K562 (cell line): ENCODE measurements at regions not wholly inside any gene's neighbourhood (a gene's known extent, or its start where the extent isn't known, plus 50 kb on each side); places are given as distances from the start of the nearest gene placed in this dataset.

Experiments
- DNMT1 ChIP-seq: fragments of 450-650 bp; IDR thresholded peaks from 2 replicates; pipeline ENCODE4 v1.6.1; 2016; ENCODE audit warnings: antibody characterized with exemption, mild to moderate bottlenecking
- MBD2 ChIP-seq: sonication (generic); IDR thresholded peaks from 2 replicates; pipeline ENCODE4 v1.6.1; 2016; ENCODE audit warnings: low read depth, borderline replicate concordance
- NEUROD1 ChIP-seq: fragments of 150-350 bp; IDR thresholded peaks from 2 replicates; pipeline ENCODE4 v1.6.1; 2014; ENCODE audit warnings: borderline replicate concordance, low read length, low read depth; ENCODE audit not compliant: partially characterized antibody
- ZBTB11 ChIP-seq, 3 experiments: fragments of 200-800 bp in 1 of 3; fragments of 250-450 bp in 1 of 3; fragments of 450-650 bp in 1 of 3; sonication (Bioruptor Pico) in 1 of 3; sonication (Bioruptor generic) in 1 of 3; formaldehyde crosslinking in 1 of 3; IDR thresholded peaks; 2 replicates each; pipeline versions ENCODE4 v1.6.1 to v1.8.0; 2016 to 2022; ENCODE audit warnings: mild to moderate bottlenecking in 2 of 3, missing genetic modification characterization in 2 of 3, missing compliant biosample characterization in 1 of 3, moderate library complexity in 1 of 3
- ZNF12 ChIP-seq: sonication (generic); formaldehyde crosslinking; IDR thresholded peaks from 2 replicates; pipeline ENCODE4 v1.4.0; 2020; ENCODE audit warnings: mild to moderate bottlenecking, missing genetic modification reagents
- ZNF76 ChIP-seq: fragments of 250-450 bp; sonication (Bioruptor Pico); IDR thresholded peaks from 2 replicates; pipeline ENCODE4 v1.4.0; 2020; ENCODE audit warnings: mild to moderate bottlenecking, moderate library complexity, borderline replicate concordance
- TF ChIP-seq, protein P1 (sequence below): sonication (generic); formaldehyde crosslinking; IDR thresholded peaks from 2 replicates; pipeline ENCODE4 v1.8.0; 2022; ENCODE audit warnings: mild to moderate bottlenecking, missing genetic modification reagents

GRCh38 chr2:123864416-123864815 is 160.7 kb upstream of the CNTNAP5 start (continued):
- no peak for TF ChIP-seq ZNF76 (CRISPR knock-in tag)
- no peak for TF ChIP-seq MBD2
- no peak for TF ChIP-seq DNMT1
- TF ChIP-seq NEUROD1 = no peak
- no peak for TF ChIP-seq ZNF12 (CRISPR knock-in tag)
- TF ChIP-seq ZBTB11 (CRISPR knock-in tag; IDR thresholded peaks at IDR 0.05) = no peak
- TF ChIP-seq, protein P1, sequence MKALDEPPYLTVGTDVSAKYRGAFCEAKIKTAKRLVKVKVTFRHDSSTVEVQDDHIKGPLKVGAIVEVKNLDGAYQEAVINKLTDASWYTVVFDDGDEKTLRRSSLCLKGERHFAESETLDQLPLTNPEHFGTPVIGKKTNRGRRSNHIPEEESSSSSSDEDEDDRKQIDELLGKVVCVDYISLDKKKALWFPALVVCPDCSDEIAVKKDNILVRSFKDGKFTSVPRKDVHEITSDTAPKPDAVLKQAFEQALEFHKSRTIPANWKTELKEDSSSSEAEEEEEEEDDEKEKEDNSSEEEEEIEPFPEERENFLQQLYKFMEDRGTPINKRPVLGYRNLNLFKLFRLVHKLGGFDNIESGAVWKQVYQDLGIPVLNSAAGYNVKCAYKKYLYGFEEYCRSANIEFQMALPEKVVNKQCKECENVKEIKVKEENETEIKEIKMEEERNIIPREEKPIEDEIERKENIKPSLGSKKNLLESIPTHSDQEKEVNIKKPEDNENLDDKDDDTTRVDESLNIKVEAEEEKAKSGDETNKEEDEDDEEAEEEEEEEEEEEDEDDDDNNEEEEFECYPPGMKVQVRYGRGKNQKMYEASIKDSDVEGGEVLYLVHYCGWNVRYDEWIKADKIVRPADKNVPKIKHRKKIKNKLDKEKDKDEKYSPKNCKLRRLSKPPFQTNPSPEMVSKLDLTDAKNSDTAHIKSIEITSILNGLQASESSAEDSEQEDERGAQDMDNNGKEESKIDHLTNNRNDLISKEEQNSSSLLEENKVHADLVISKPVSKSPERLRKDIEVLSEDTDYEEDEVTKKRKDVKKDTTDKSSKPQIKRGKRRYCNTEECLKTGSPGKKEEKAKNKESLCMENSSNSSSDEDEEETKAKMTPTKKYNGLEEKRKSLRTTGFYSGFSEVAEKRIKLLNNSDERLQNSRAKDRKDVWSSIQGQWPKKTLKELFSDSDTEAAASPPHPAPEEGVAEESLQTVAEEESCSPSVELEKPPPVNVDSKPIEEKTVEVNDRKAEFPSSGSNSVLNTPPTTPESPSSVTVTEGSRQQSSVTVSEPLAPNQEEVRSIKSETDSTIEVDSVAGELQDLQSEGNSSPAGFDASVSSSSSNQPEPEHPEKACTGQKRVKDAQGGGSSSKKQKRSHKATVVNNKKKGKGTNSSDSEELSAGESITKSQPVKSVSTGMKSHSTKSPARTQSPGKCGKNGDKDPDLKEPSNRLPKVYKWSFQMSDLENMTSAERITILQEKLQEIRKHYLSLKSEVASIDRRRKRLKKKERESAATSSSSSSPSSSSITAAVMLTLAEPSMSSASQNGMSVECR (CRISPR knock-in tag) = no peak
- TF ChIP-seq, all 486 proteins: peak for 0
